Endothelial cell of umbilical vein (primary cell): ENCODE measurements at regions not wholly inside any gene's neighbourhood (a gene's known extent, or its start where the extent isn't known, plus 50 kb on each side); places are given as distances from the start of the nearest gene placed in this dataset.

ENCODE experiments used
- BruUV-seq: library from RNA; stranded (reverse); fragments of 400-500 nt; replicated peaks from 2 replicates; lab custom pipeline; 2021; lab: Mats Ljungman, UMichigan
- CTCF ChIA-PET: fragments of 300-600, 350-600 bp; sonication (Branson Sonifier 250); formaldehyde crosslinking; loops from one replicate; lab custom pipeline; 2021; ENCODE audit warnings: antibody characterized with exemption, inconsistent platforms; lab: Charles Lee
- POLR2A ChIA-PET: fragments of 300-600, 350-600 bp; sonication (Branson Sonifier 250); formaldehyde crosslinking; loops from one replicate; lab custom pipeline; 2021; ENCODE audit warnings: antibody characterized with exemption, inconsistent platforms; lab: Charles Lee
- DNase-seq: peaks from one replicate; pipeline ENCODE4 v3.0.0-alpha.2; 2011; ENCODE audit warnings: low read depth, low spot score
- FAIRE-seq: peaks from 2 replicates; lab custom pipeline; 2011; peaks lifted over from hg19 to GRCh38; lab: Jason Lieb, UNC
- H2AFZ ChIP-seq: 2 replicates; pipeline ENCODE4 v1.6.0; 2012; ENCODE audit warnings: low read depth, low read length, control low read depth, inconsistent platforms
- H3K27ac ChIP-seq: 2 replicates; pipeline ENCODE4 v1.5.1; 2011; ENCODE audit warnings: low read depth, mild to moderate bottlenecking, control low read depth, low read length, moderate library complexity; ENCODE audit not compliant: insufficient read depth
- H3K27me3 ChIP-seq, 2 experiments: 2 replicates each; pipeline versions ENCODE4 v1.6.0 to v1.6.1; 2011; ENCODE audit warnings: low read length in 2 of 2, mixed read lengths in 1 of 2; ENCODE audit not compliant: control insufficient read depth in 2 of 2, insufficient read depth in 2 of 2
- H3K36me3 ChIP-seq, 2 experiments: 2 replicates in 1 of 2; 3 replicates in 1 of 2; pipeline ENCODE4 v1.5.1; 2011; ENCODE audit warnings: low read length in 2 of 2, mild to moderate bottlenecking in 1 of 2, moderate library complexity in 1 of 2; ENCODE audit not compliant: control insufficient read depth in 2 of 2, insufficient read depth in 2 of 2; ENCODE audit errors: extremely low read depth in 1 of 2
- H3K4me1 ChIP-seq: 3 replicates; pipeline ENCODE4 v1.5.1; 2011; ENCODE audit warnings: mild to moderate bottlenecking, low read length; ENCODE audit not compliant: control insufficient read depth, insufficient read depth; ENCODE audit errors: extremely low read depth
- H3K4me2 ChIP-seq: 2 replicates; pipeline ENCODE4 v1.6.1; 2011; ENCODE audit warnings: low read length, control low read depth, mixed read lengths; ENCODE audit not compliant: insufficient read depth
- H3K4me3 ChIP-seq, 3 experiments: fragments of 200-600 bp in 1 of 3; sonication (generic), shearing (Covaris generic) in 1 of 3; replicated peaks in 1 of 3; 2 replicates each; pipeline ENCODE4 v1.5.1; 2011 to 2016; ENCODE audit warnings: control low read depth in 3 of 3, low read length in 3 of 3, mild to moderate bottlenecking in 2 of 3, inconsistent platforms in 1 of 3, low read depth in 1 of 3, moderate library complexity in 1 of 3; ENCODE audit not compliant: insufficient read depth in 1 of 3
- H3K79me2 ChIP-seq: 2 replicates; pipeline ENCODE4 v1.6.0; 2012; ENCODE audit warnings: low read length, inconsistent platforms; ENCODE audit not compliant: control insufficient read depth, insufficient read depth
- H3K9ac ChIP-seq: replicated peaks from 2 replicates; pipeline ENCODE3; 2011; ENCODE audit warnings: low read length, control low read depth; ENCODE audit not compliant: insufficient read depth; ENCODE audit errors: extremely low read depth
- H3K9me1 ChIP-seq: replicated peaks from 3 replicates; pipeline ENCODE4 v1.6.0; 2011; ENCODE audit warnings: mild to moderate bottlenecking, low read length; ENCODE audit not compliant: control insufficient read depth, insufficient read depth; ENCODE audit errors: extremely low read depth
- H3K9me3 ChIP-seq: replicated peaks from 2 replicates; pipeline ENCODE4 v1.5.1; 2012; ENCODE audit warnings: low read length, inconsistent platforms; ENCODE audit not compliant: control insufficient read depth, insufficient read depth
- H4K20me1 ChIP-seq: replicated peaks from 2 replicates; pipeline ENCODE3; 2011; ENCODE audit warnings: mild to moderate bottlenecking, low read length; ENCODE audit not compliant: control insufficient read depth, insufficient read depth; ENCODE audit errors: extremely low read depth
- CTCF ChIP-seq, 2 donors: IDR thresholded peaks; 1 replicate in 1 of 2; 2 replicates in 1 of 2; pipeline ENCODE4 v1.5.1; 2011; ENCODE audit warnings: low read length in 2 of 2, mild to moderate bottlenecking in 2 of 2, moderate library complexity in 2 of 2, control low read depth in 1 of 2, inconsistent platforms in 1 of 2, low read depth in 1 of 2; ENCODE audit not compliant: insufficient read depth in 1 of 2; ENCODE audit errors: extremely low read depth in 1 of 2
- EZH2 ChIP-seq: IDR thresholded peaks from 2 replicates; pipeline ENCODE4 v1.6.1; 2012; ENCODE audit warnings: borderline replicate concordance, low read depth, mild to moderate bottlenecking, moderate library complexity, low read length, inconsistent platforms; ENCODE audit not compliant: severe bottlenecking
- FOS ChIP-seq: IDR thresholded peaks from 2 replicates; pipeline ENCODE4 v1.6.1; 2011; ENCODE audit warnings: mild to moderate bottlenecking, low read length, moderate library complexity, borderline replicate concordance; ENCODE audit not compliant: insufficient read depth
- GATA2 ChIP-seq: IDR thresholded peaks from 2 replicates; pipeline ENCODE4 v1.7.0; 2011; ENCODE audit warnings: low read depth, mild to moderate bottlenecking, moderate library complexity, mixed read lengths, low read length; ENCODE audit not compliant: insufficient read length, insufficient read depth
- JUN ChIP-seq: IDR thresholded peaks from 2 replicates; pipeline ENCODE4 v1.6.1; 2011; ENCODE audit warnings: borderline replicate concordance, low read depth; ENCODE audit not compliant: insufficient read length, insufficient read depth
- MAX ChIP-seq: IDR thresholded peaks from 2 replicates; pipeline ENCODE4 v1.6.1; 2011; ENCODE audit not compliant: insufficient read depth, insufficient read length
- MYC ChIP-seq: IDR thresholded peaks from one replicate; pipeline ENCODE4 v1.6.1; 2011; ENCODE audit warnings: mild to moderate bottlenecking, low read depth, low read length
- POLR2A ChIP-seq: IDR thresholded peaks from 2 replicates; pipeline ENCODE4 v1.6.1; 2012; ENCODE audit warnings: low read depth, mild to moderate bottlenecking, control low read depth, low read length
- dilution Hi-C: fragments of 300-500 bp; cut with MboI; formaldehyde crosslinking; loops from one replicate; pipeline ENCODE4 v1.15.0; 2019; ENCODE audit warnings: low sequenced_read_pairs; ENCODE audit not compliant: extremely low pct_ligation_motif_present
- intact Hi-C: fragments of 100-400 bp; cut with micrococcal nuclease; formaldehyde crosslinking; loops from one replicate; pipeline ENCODE4 v1.10.0; 2022

- H3K79me2 ChIP-seq: no peaks in the 10 kb centered on the region
- H3K27me3 ChIP-seq: peaks cover 0 to 2% of the 10 kb centered on the region in 2 experiments
- no TSS peak for BruUV-seq
- POLR2A ChIA-PET: no interaction called here
- no peak overlapping the region for H3K4me2 ChIP-seq
- no peaks in the 10 kb centered on the region for H3K36me3 ChIP-seq
- DNase-seq (no peak), FAIRE-seq (no peak)
- H3K27ac ChIP-seq: no peak overlapping the region
- TF ChIP-seq EZH2: no peak
- TF ChIP-seq POLR2A: no peak
- no peak for TF ChIP-seq MYC
- no peak for TF ChIP-seq CTCF (IDR thresholded peaks at IDR 0.05; ENCODE audit: extremely low read depth in 1 of 2, insufficient read depth in 1 of 2, low read depth in 1 of 2, low read length in 2 of 2)
- TF ChIP-seq JUN: no peak
- TF ChIP-seq MAX: no peak
- TF ChIP-seq GATA2: no peak
- TF ChIP-seq FOS: no peak
- dilution Hi-C loops: no loop called here
- no peaks in the 10 kb centered on the region for H3K4me1 ChIP-seq
- H3K4me3 ChIP-seq: no peak overlapping the region
- no peaks in the 10 kb centered on the region for H4K20me1 ChIP-seq
- intact Hi-C loops: no loop called here
- no peaks in the 10 kb centered on the region for H3K9me1 ChIP-seq
- H3K9me3 ChIP-seq: no peaks in the 10 kb centered on the region
- CTCF ChIA-PET: interaction anchor here (1.7 kb wide), 1 partner anchor 9 kb away, joined by 5 read pairs; no protein-coding TSS in a partner anchor
- no peak overlapping the region for H2AFZ ChIP-seq
- H3K9ac ChIP-seq: no peak overlapping the region
Measured at GRCh38 chr3:117068301-117068700, 358.7 kb downstream of the TUSC7 start.
